ENCODE measurements at regions not wholly inside any gene's neighbourhood (a gene's known extent, or its start where the extent isn't known, plus 50 kb on each side); places are given as distances from the start of the nearest gene placed in this dataset.

DNA sequence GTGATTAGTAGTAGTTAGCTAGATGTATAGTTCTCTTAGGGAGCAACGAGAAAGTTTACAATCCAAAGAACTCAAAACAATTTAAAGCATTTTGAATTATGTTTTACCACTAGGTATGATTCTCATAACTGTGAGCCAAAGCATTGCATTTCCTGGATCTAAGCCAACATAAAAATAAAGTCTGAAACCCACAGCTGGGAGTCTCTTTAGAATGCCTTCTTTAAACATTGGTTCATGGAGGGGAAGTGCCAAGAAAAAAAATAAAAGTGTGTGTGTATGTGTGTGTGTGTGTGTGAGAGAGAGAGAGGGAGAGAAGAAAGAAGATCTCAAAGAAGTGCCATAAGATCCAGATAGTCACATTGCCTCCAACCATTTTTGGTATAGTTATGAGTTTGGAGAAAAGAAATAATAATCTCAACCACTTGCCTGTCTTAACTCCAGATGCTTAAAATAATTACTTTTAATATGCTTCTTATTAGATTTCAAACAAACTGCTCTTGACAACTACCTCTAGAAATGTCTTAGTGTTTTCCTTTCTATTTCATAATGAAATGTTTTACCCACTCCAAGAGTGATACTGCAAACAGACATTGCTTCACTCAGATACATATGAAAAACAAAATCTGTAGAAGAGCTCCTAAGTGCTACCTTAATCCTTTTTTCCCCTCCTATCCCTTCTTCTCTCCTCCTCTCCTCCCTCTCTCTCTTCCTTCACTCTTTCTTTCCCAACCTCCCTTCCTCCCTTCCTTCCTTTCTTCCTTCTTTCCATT lies 554.1 kb downstream of the KCTD12 start:
- H3K36me3 ChIP-seq (ENCODE audit: control insufficient read depth in 2 of 2, insufficient read depth in 2 of 2, low read length in 2 of 2) = no peaks in the 10 kb centered on the region
- H3K9me3 ChIP-seq (ENCODE audit: control insufficient read depth in 2 of 2, low read length in 2 of 2) = no peaks in the 10 kb centered on the region
- no peak overlapping the region for H3K4me3 ChIP-seq (ENCODE audit: low read length in 2 of 2)
- H3K9ac ChIP-seq (ENCODE audit: low read depth in 1 of 2, low read length in 2 of 2) = no peak overlapping the region
- H3K27ac ChIP-seq (ENCODE audit: low read depth in 2 of 2, low read length in 2 of 2) = no peak overlapping the region
- no peaks in the 10 kb centered on the region for H3K27me3 ChIP-seq (ENCODE audit: control insufficient read depth in 2 of 2, insufficient read depth in 2 of 2, low read length in 2 of 2)
- no peaks in the 10 kb centered on the region for H3K4me1 ChIP-seq (ENCODE audit: control insufficient read depth in 2 of 2, insufficient read depth in 2 of 2, low read length in 2 of 2)

GRCh38 chr13:76330761-76331160 lies 555.4 kb downstream of the KCTD12 start:
- Histone ChIP-seq H3K4me3 (ENCODE audit: low read length in 2 of 2) (no peak overlapping the region), H3K36me3 (ENCODE audit: control insufficient read depth in 2 of 2, insufficient read depth in 2 of 2, low read length in 2 of 2) (no peaks in the 10 kb centered on the region), H3K9me3 (ENCODE audit: control insufficient read depth in 2 of 2, low read length in 2 of 2) (no peaks in the 10 kb centered on the region), H3K4me1 (ENCODE audit: control insufficient read depth in 2 of 2, insufficient read depth in 2 of 2, low read length in 2 of 2) (no peaks in the 10 kb centered on the region), H3K27me3 (ENCODE audit: control insufficient read depth in 2 of 2, insufficient read depth in 2 of 2, low read length in 2 of 2) (no peaks in the 10 kb centered on the region), H3K27ac (ENCODE audit: low read depth in 2 of 2, low read length in 2 of 2) (no peak overlapping the region), H3K9ac (ENCODE audit: low read depth in 1 of 2, low read length in 2 of 2) (no peak overlapping the region)

DNA sequence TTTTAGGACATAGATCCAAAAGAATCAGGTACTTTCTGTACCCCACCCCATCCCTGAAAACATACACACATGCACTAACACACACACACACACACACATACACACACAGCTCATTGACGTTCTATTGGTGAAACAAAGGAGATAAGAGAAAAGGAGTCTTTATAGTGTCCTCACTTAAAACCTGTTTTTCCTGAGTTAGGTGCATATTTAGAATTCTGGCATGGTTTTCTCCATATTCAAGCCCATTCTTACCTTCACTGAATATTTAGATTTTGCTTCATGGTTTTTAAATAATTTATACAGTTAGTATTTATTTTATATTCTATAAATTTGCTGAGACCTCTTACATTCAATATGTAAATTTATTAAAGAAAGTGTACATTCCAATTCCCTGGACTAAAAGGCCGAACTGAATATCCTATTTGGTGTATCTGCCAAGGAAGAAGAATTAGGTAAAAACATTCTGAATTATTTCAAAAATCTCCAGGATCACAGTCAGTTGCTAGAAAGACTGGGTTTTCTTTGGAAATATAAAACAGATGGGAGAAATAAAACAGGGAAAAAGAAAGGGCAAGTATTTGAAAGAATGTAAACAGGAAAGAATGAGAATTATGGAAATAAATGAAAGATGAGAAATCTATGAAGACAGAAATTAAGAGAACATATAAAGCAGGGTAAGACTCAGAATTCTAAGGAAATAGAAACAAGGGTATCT lies 556.2 kb downstream of the KCTD12 start:
- H3K27me3 ChIP-seq (ENCODE audit: control insufficient read depth in 2 of 2, insufficient read depth in 2 of 2, low read length in 2 of 2) = no peaks in the 10 kb centered on the region
- no peak overlapping the region for H3K9ac ChIP-seq (ENCODE audit: low read depth in 1 of 2, low read length in 2 of 2)
- no peak overlapping the region for H3K27ac ChIP-seq (ENCODE audit: low read depth in 2 of 2, low read length in 2 of 2)
- no peaks in the 10 kb centered on the region for H3K9me3 ChIP-seq (ENCODE audit: control insufficient read depth in 2 of 2, low read length in 2 of 2)
- no peaks in the 10 kb centered on the region for H3K4me1 ChIP-seq (ENCODE audit: control insufficient read depth in 2 of 2, insufficient read depth in 2 of 2, low read length in 2 of 2)
- no peaks in the 10 kb centered on the region for H3K36me3 ChIP-seq (ENCODE audit: control insufficient read depth in 2 of 2, insufficient read depth in 2 of 2, low read length in 2 of 2)
- H3K4me3 ChIP-seq (ENCODE audit: low read length in 2 of 2) = no peak overlapping the region

DNA sequence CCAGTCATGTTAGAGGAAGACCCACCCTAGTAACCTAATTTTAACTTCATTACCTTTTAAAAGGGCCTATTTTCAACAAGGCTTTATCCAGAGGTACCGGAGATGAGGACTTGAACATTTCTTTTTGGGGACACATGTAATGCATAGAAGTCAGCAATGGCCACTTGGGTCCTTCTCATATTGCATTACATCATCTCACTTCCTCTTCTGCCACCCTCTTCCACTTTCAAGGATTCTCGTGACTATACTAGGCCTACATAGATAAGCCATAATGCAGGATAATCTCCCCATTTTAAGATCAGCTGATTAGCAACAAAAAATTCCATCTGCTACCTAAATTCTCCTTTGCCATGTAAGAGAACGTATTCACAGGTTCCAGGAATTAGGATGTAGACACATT lies 557.2 kb downstream of the KCTD12 start:
- Histone ChIP-seq H3K36me3 (ENCODE audit: control insufficient read depth in 2 of 2, insufficient read depth in 2 of 2, low read length in 2 of 2) (no peaks in the 10 kb centered on the region), H3K4me3 (ENCODE audit: low read length in 2 of 2) (no peak overlapping the region), H3K9me3 (ENCODE audit: control insufficient read depth in 2 of 2, low read length in 2 of 2) (no peaks in the 10 kb centered on the region), H3K27me3 (ENCODE audit: control insufficient read depth in 2 of 2, insufficient read depth in 2 of 2, low read length in 2 of 2) (no peaks in the 10 kb centered on the region), H3K27ac (ENCODE audit: low read depth in 2 of 2, low read length in 2 of 2) (no peak overlapping the region), H3K9ac (ENCODE audit: low read depth in 1 of 2, low read length in 2 of 2) (no peak overlapping the region), H3K4me1 (ENCODE audit: control insufficient read depth in 2 of 2, insufficient read depth in 2 of 2, low read length in 2 of 2) (no peaks in the 10 kb centered on the region)

- Histone ChIP-seq H3K4me3 (ENCODE audit: low read length in 2 of 2) (no peak overlapping the region), H3K9ac (ENCODE audit: low read depth in 1 of 2, low read length in 2 of 2) (no peak overlapping the region), H3K4me1 (ENCODE audit: control insufficient read depth in 2 of 2, insufficient read depth in 2 of 2, low read length in 2 of 2) (no peaks in the 10 kb centered on the region), H3K36me3 (ENCODE audit: control insufficient read depth in 2 of 2, insufficient read depth in 2 of 2, low read length in 2 of 2) (no peaks in the 10 kb centered on the region), H3K27me3 (ENCODE audit: control insufficient read depth in 2 of 2, insufficient read depth in 2 of 2, low read length in 2 of 2) (no peaks in the 10 kb centered on the region), H3K27ac (ENCODE audit: low read depth in 2 of 2, low read length in 2 of 2) (no peak overlapping the region), H3K9me3 (ENCODE audit: control insufficient read depth in 2 of 2, low read length in 2 of 2) (no peaks in the 10 kb centered on the region)
Measured at GRCh38 chr13:76326343-76326742, 559.9 kb downstream of the KCTD12 start.

GRCh38 chr13:76319921-76320320 lies 566.3 kb downstream of the KCTD12 start:
- no peak overlapping the region for H3K4me3 ChIP-seq (ENCODE audit: low read length in 2 of 2)
- H3K9ac ChIP-seq (ENCODE audit: low read depth in 1 of 2, low read length in 2 of 2) = no peak overlapping the region
- H3K27me3 ChIP-seq (ENCODE audit: control insufficient read depth in 2 of 2, insufficient read depth in 2 of 2, low read length in 2 of 2) = no peaks in the 10 kb centered on the region
- H3K9me3 ChIP-seq (ENCODE audit: control insufficient read depth in 2 of 2, low read length in 2 of 2) = no peaks in the 10 kb centered on the region
- H3K4me1 ChIP-seq (ENCODE audit: control insufficient read depth in 2 of 2, insufficient read depth in 2 of 2, low read length in 2 of 2) = no peaks in the 10 kb centered on the region
- H3K36me3 ChIP-seq (ENCODE audit: control insufficient read depth in 2 of 2, insufficient read depth in 2 of 2, low read length in 2 of 2) = no peaks in the 10 kb centered on the region
- no peak overlapping the region for H3K27ac ChIP-seq (ENCODE audit: low read depth in 2 of 2, low read length in 2 of 2)

GRCh38 chr13:76316998-76317527 lies 569.1 kb downstream of the KCTD12 start:
- H3K4me3 ChIP-seq (ENCODE audit: low read length in 2 of 2) = no peak overlapping the region
- no peaks in the 10 kb centered on the region for H3K27me3 ChIP-seq (ENCODE audit: control insufficient read depth in 2 of 2, insufficient read depth in 2 of 2, low read length in 2 of 2)
- no peaks in the 10 kb centered on the region for H3K36me3 ChIP-seq (ENCODE audit: control insufficient read depth in 2 of 2, insufficient read depth in 2 of 2, low read length in 2 of 2)
- no peaks in the 10 kb centered on the region for H3K9me3 ChIP-seq (ENCODE audit: control insufficient read depth in 2 of 2, low read length in 2 of 2)
- H3K27ac ChIP-seq (ENCODE audit: low read depth in 2 of 2, low read length in 2 of 2) = no peak overlapping the region
- no peaks in the 10 kb centered on the region for H3K4me1 ChIP-seq (ENCODE audit: control insufficient read depth in 2 of 2, insufficient read depth in 2 of 2, low read length in 2 of 2)
- no peak overlapping the region for H3K9ac ChIP-seq (ENCODE audit: low read depth in 1 of 2, low read length in 2 of 2)

GRCh38 chr13:76314495-76314894 lies 571.7 kb downstream of the KCTD12 start:
- H3K9ac ChIP-seq (ENCODE audit: low read depth in 1 of 2, low read length in 2 of 2) = no peak overlapping the region
- no peaks in the 10 kb centered on the region for H3K36me3 ChIP-seq (ENCODE audit: control insufficient read depth in 2 of 2, insufficient read depth in 2 of 2, low read length in 2 of 2)
- H3K27ac ChIP-seq (ENCODE audit: low read depth in 2 of 2, low read length in 2 of 2) = no peak overlapping the region
- H3K4me3 ChIP-seq (ENCODE audit: low read length in 2 of 2) = no peak overlapping the region
- no peaks in the 10 kb centered on the region for H3K9me3 ChIP-seq (ENCODE audit: control insufficient read depth in 2 of 2, low read length in 2 of 2)
- H3K4me1 ChIP-seq (ENCODE audit: control insufficient read depth in 2 of 2, insufficient read depth in 2 of 2, low read length in 2 of 2) = no peaks in the 10 kb centered on the region
- H3K27me3 ChIP-seq (ENCODE audit: control insufficient read depth in 2 of 2, insufficient read depth in 2 of 2, low read length in 2 of 2) = no peaks in the 10 kb centered on the region

DNA sequence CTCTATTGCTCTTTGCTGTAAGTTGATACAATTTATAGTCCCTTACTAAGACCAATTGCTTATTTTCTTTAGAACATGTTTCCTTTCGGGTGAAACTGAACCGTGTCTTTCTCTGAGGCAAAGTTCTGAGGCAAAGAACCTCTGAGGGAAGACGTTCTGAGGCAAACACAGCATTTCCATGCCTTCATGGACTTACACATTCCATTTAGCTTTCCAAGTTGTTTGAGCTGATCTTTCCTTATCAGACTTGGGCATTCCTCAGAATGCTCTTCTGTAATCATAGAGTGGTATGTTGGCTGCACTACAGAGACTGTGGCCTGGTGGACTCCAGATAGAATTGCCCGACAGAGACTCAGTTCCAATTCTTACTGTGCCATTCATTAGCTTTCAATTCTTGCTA lies 579.1 kb downstream of the KCTD12 start:
- H3K36me3 ChIP-seq (ENCODE audit: control insufficient read depth in 2 of 2, insufficient read depth in 2 of 2, low read length in 2 of 2) = no peaks in the 10 kb centered on the region
- H3K9ac ChIP-seq (ENCODE audit: low read depth in 1 of 2, low read length in 2 of 2) = no peak overlapping the region
- H3K9me3 ChIP-seq (ENCODE audit: control insufficient read depth in 2 of 2, low read length in 2 of 2) = no peaks in the 10 kb centered on the region
- no peaks in the 10 kb centered on the region for H3K4me1 ChIP-seq (ENCODE audit: control insufficient read depth in 2 of 2, insufficient read depth in 2 of 2, low read length in 2 of 2)
- H3K27ac ChIP-seq (ENCODE audit: low read depth in 2 of 2, low read length in 2 of 2) = no peak overlapping the region
- H3K4me3 ChIP-seq (ENCODE audit: low read length in 2 of 2) = no peak overlapping the region
- no peaks in the 10 kb centered on the region for H3K27me3 ChIP-seq (ENCODE audit: control insufficient read depth in 2 of 2, insufficient read depth in 2 of 2, low read length in 2 of 2)

DNA sequence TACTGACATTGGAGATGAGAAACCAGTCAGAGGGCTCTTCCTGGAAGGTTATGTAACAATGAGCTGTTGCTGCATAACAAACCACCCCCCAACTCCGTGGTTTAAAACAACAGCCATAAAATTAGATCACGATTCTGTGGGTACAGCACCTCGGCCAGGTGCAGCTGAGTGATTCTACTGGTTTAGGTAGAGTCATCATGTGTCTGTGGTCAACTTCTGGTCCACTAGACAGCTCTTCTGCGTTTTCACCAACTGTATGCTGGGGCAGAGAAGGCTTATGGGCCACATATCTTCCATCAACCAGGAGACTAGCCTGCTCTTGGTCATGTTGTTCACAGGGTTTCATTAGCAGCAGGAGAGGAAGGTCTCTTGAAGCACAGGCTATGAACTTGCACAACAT lies 585.5 kb downstream of the KCTD12 start:
- no peak overlapping the region for H3K27ac ChIP-seq (ENCODE audit: low read depth in 2 of 2, low read length in 2 of 2)
- no peaks in the 10 kb centered on the region for H3K4me1 ChIP-seq (ENCODE audit: control insufficient read depth in 2 of 2, insufficient read depth in 2 of 2, low read length in 2 of 2)
- no peaks in the 10 kb centered on the region for H3K27me3 ChIP-seq (ENCODE audit: control insufficient read depth in 2 of 2, insufficient read depth in 2 of 2, low read length in 2 of 2)
- H3K36me3 ChIP-seq (ENCODE audit: control insufficient read depth in 2 of 2, insufficient read depth in 2 of 2, low read length in 2 of 2) = no peaks in the 10 kb centered on the region
- H3K9me3 ChIP-seq (ENCODE audit: control insufficient read depth in 2 of 2, low read length in 2 of 2) = no peaks in the 10 kb centered on the region
- no peak overlapping the region for H3K9ac ChIP-seq (ENCODE audit: low read depth in 1 of 2, low read length in 2 of 2)
- no peak overlapping the region for H3K4me3 ChIP-seq (ENCODE audit: low read length in 2 of 2)
